GM23338 (cell line): ENCODE measurements at regions not wholly inside any gene's neighbourhood (a gene's known extent, or its start where the extent isn't known, plus 50 kb on each side); places are given as distances from the start of the nearest gene placed in this dataset.

Experiments used
- ATAC-seq: fragments of 200-7000 bp; cut with Tn5 transposase; 3 replicates; pipeline ENCODE4 v1.9.1; 2020
- DNase-seq: peaks from one replicate; pipeline ENCODE4 v3.0.0-alpha.2; 2015; ENCODE audit warnings: low spot score
- H2AFZ ChIP-seq: fragments of 200-600 bp; sonication (generic); 2 replicates; pipeline ENCODE4 v1.8.0; 2016; ENCODE audit warnings: antibody characterized with exemption, mild to moderate bottlenecking, moderate library complexity
- H3F3A ChIP-seq: fragments of 200-600 bp; sonication (generic); replicated peaks from 2 replicates; pipeline ENCODE4 v1.8.0; 2017; ENCODE audit warnings: antibody characterized with exemption, mixed run types, low read depth
- H3K27ac ChIP-seq: fragments of 200-600 bp; sonication (generic); 2 replicates; pipeline ENCODE4 v1.6.1; 2016; ENCODE audit warnings: low read depth
- H3K27me3 ChIP-seq: fragments of 200-600 bp; sonication (generic); 2 replicates; pipeline ENCODE4 v1.8.0; 2016; ENCODE audit warnings: mild to moderate bottlenecking, mixed run types, moderate library complexity; ENCODE audit not compliant: insufficient read depth
- H3K36me3 ChIP-seq: fragments of 200-600 bp; sonication (generic); 2 replicates; pipeline ENCODE4 v1.8.0; 2016; ENCODE audit warnings: mild to moderate bottlenecking; ENCODE audit not compliant: insufficient read depth
- H3K4me1 ChIP-seq: fragments of 200-600 bp; sonication (generic); 2 replicates; pipeline ENCODE4 v1.8.0; 2016; ENCODE audit warnings: mild to moderate bottlenecking, moderate library complexity; ENCODE audit not compliant: insufficient read depth
- H3K4me2 ChIP-seq: fragments of 200-600 bp; sonication (generic); 2 replicates; pipeline ENCODE4 v1.7.1; 2017; ENCODE audit warnings: mixed run types
- H3K4me3 ChIP-seq: fragments of 200-600 bp; sonication (generic); 2 replicates; pipeline ENCODE4 v1.6.1; 2016; ENCODE audit warnings: mixed run types
- H3K79me2 ChIP-seq: fragments of 200-600 bp; sonication (generic); replicated peaks from 2 replicates; pipeline ENCODE4 v1.8.0; 2017; ENCODE audit warnings: mild to moderate bottlenecking; ENCODE audit not compliant: insufficient read depth
- H3K9me2 ChIP-seq: fragments of 200-600 bp; sonication (generic); 2 replicates; pipeline ENCODE4 v1.8.0; 2017; ENCODE audit not compliant: insufficient read depth
- H4K20me1 ChIP-seq: fragments of 200-600 bp; sonication (generic); replicated peaks from 2 replicates; pipeline ENCODE4 v1.8.0; 2017; ENCODE audit warnings: mild to moderate bottlenecking; ENCODE audit not compliant: insufficient read depth
- H3K27ac Mint-ChIP-seq: 2 replicates; pipeline ENCODE4 v1.8.0; 2020; ENCODE audit warnings: inconsistent platforms, mild to moderate bottlenecking, moderate library complexity, mixed read lengths
- H3K27me3 Mint-ChIP-seq: 3 replicates; pipeline ENCODE4 v1.8.0; 2022; ENCODE audit warnings: low read depth, mild to moderate bottlenecking, moderate library complexity, mixed read lengths, inconsistent platforms; ENCODE audit not compliant: insufficient read depth, poor library complexity
- H3K36me3 Mint-ChIP-seq: 3 replicates; pipeline ENCODE4 v1.8.0; 2021; ENCODE audit warnings: low read depth, mild to moderate bottlenecking, inconsistent platforms, moderate library complexity, mixed read lengths
- H3K4me1 Mint-ChIP-seq: 3 replicates; pipeline ENCODE4 v1.8.0; 2020; ENCODE audit warnings: mild to moderate bottlenecking, inconsistent platforms, mixed read lengths
- H3K4me3 Mint-ChIP-seq: 3 replicates; pipeline ENCODE4 v1.8.0; 2021; ENCODE audit warnings: moderate library complexity, mild to moderate bottlenecking, inconsistent platforms, mixed read lengths
- H3K9me3 Mint-ChIP-seq: 3 replicates; pipeline ENCODE4 v1.8.0; 2020; ENCODE audit warnings: moderate library complexity, mild to moderate bottlenecking, inconsistent platforms, mixed read lengths
- CTCF ChIP-seq, 2 experiments: fragments of 200-600 bp in 1 of 2; sonication (generic) in 1 of 2; conservative IDR thresholded peaks; 2 replicates each; pipeline versions ENCODE4 v1.5.1 to v1.6.1; 2016 to 2017; ENCODE audit warnings: antibody characterized with exemption in 2 of 2, low read depth in 2 of 2, mild to moderate bottlenecking in 2 of 2, moderate library complexity in 1 of 2
- EZH2phosphoT487 ChIP-seq: fragments of 200-600 bp; sonication (generic); IDR thresholded peaks from one replicate; pipeline ENCODE4 v1.8.1; 2018; ENCODE audit warnings: antibody characterized with exemption; ENCODE audit not compliant: unreplicated experiment
- JUNB ChIP-seq: IDR thresholded peaks from one replicate; pipeline ENCODE4 v1.6.1; 2016; ENCODE audit warnings: antibody characterized with exemption; ENCODE audit not compliant: unreplicated experiment
- REST ChIP-seq: IDR thresholded peaks from one replicate; pipeline ENCODE4 v1.6.1; 2018; ENCODE audit warnings: antibody characterized with exemption; ENCODE audit not compliant: unreplicated experiment
- ZNF331 ChIP-seq: fragments of 250-450 bp; sonication (Bioruptor Pico); IDR thresholded peaks from 2 replicates; pipeline ENCODE4 v1.5.0; 2020; ENCODE audit warnings: low read depth, mild to moderate bottlenecking, moderate library complexity
- ZNF462 ChIP-seq: fragments of 250-450 bp; sonication (Bioruptor Pico); IDR thresholded peaks from 2 replicates; pipeline ENCODE4 v1.5.0; 2020; ENCODE audit warnings: mild to moderate bottlenecking, moderate library complexity

- TF ChIP-seq ZNF462 (CRISPR knock-in tag) (no peak), CTCF (conservative IDR thresholded peaks at IDR 0.05; ENCODE audit: low read depth in 2 of 2) (no peak), EZH2phosphoT487 (no peak)
These were observed 64.7 kb upstream of the RIOK3 start (continued) for GRCh38 chr18:23388357-23388756.

GRCh38 chr18:23391156-23391555 is 61.9 kb upstream of the RIOK3 start:
- no peaks in the 10 kb centered on the region for H3K27me3 Mint-ChIP-seq
- no peak overlapping the region for H2AFZ ChIP-seq
- H3F3A ChIP-seq = no peaks in the 10 kb centered on the region
- no peak for DNase-seq
- H3K79me2 ChIP-seq = no peaks in the 10 kb centered on the region
- no peaks in the 10 kb centered on the region for H3K36me3 ChIP-seq
- H3K4me3 ChIP-seq = no peak overlapping the region
- no peaks in the 10 kb centered on the region for H4K20me1 ChIP-seq
- ATAC-seq = no peak
- peaks cover 5% of the 10 kb centered on the region; the same call in 2 of the 3 replicates for H3K4me1 Mint-ChIP-seq
- TF ChIP-seq ZNF331 (CRISPR knock-in tag) (no peak), EZH2phosphoT487 (no peak), CTCF (conservative IDR thresholded peaks at IDR 0.05; ENCODE audit: low read depth in 2 of 2) (no peak), REST (no peak), JUNB (no peak)
- H3K4me1 ChIP-seq = no peaks in the 10 kb centered on the region
- H3K27ac Mint-ChIP-seq = no peak overlapping the region
- H3K4me2 ChIP-seq = no peak overlapping the region
- H3K27me3 ChIP-seq = no peaks in the 10 kb centered on the region
- no peaks in the 10 kb centered on the region for H3K9me3 Mint-ChIP-seq
- no peak overlapping the region for H3K4me3 Mint-ChIP-seq
- peaks cover 9% of the 10 kb centered on the region; the same call in 1 of the 2 replicates for H3K9me2 ChIP-seq
- no peaks in the 10 kb centered on the region; the same call in 2 of the 3 replicates for H3K36me3 Mint-ChIP-seq
- H3K27ac ChIP-seq = no peak overlapping the region
